Transverse colon (tissue), 4 donors: ENCODE measurements at regions not wholly inside any gene's neighbourhood (a gene's known extent, or its start where the extent isn't known, plus 50 kb on each side); places are given as distances from the start of the nearest gene placed in this dataset.

Experiments
- DNase-seq: peaks from one replicate; pipeline ENCODE4 v3.0.0-alpha.2; 2019
- H3K27ac ChIP-seq, 4 donors: fragments of 200-600 bp; sonication (generic); 2 replicates each; pipeline ENCODE4 v1.5.1; 2016 to 2018; ENCODE audit warnings: inconsistent platforms in 4 of 4
- H3K27me3 ChIP-seq: fragments of 200-600 bp; sonication (generic); 2 replicates; pipeline ENCODE4 v1.5.1; 2017; ENCODE audit warnings: inconsistent platforms
- H3K36me3 ChIP-seq, 4 donors: fragments of 200-600 bp; sonication (generic); 2 replicates each; pipeline ENCODE4 v1.5.1; 2017 to 2019; ENCODE audit warnings: inconsistent platforms in 4 of 4
- H3K4me1 ChIP-seq, 4 donors: fragments of 200-600 bp; sonication (generic); 2 replicates each; pipeline ENCODE4 v1.5.1; 2017 to 2020; ENCODE audit warnings: inconsistent platforms in 4 of 4
- H3K4me3 ChIP-seq, 4 donors: fragments of 200-600 bp; sonication (generic); 1 replicate in 1 of 4; 2 replicates in 3 of 4; pipeline versions ENCODE4 v1.5.1 to v1.6.1; 2017 to 2019; ENCODE audit warnings: inconsistent platforms in 4 of 4
- H3K9me3 ChIP-seq, 2 donors: fragments of 200-600 bp; sonication (generic); 2 replicates each; pipeline ENCODE4 v1.5.1; 2017 to 2019; ENCODE audit warnings: inconsistent platforms in 2 of 2
- CTCF ChIP-seq, 5 experiments: fragments of 200-600 bp in 3 of 5; fragments of 450-650 bp in 2 of 5; sonication (generic) in 3 of 5; IDR thresholded peaks; 1 replicate in 2 of 5; 2 replicates in 3 of 5; pipeline ENCODE4 v1.5.1; 2016 to 2017; ENCODE audit warnings: antibody characterized with exemption in 5 of 5, inconsistent platforms in 3 of 5, mild to moderate bottlenecking in 2 of 5, moderate library complexity in 1 of 5
- EP300 ChIP-seq: sonication (generic); formaldehyde crosslinking; IDR thresholded peaks from one replicate; pipeline ENCODE4 v1.6.1; 2017; ENCODE audit warnings: antibody characterized with exemption, low read depth
- POLR2A ChIP-seq: fragments of 450-650 bp; IDR thresholded peaks from one replicate; pipeline ENCODE4 v1.6.1; 2016; ENCODE audit warnings: antibody characterized with exemption, mild to moderate bottlenecking, moderate library complexity
- POLR2AphosphoS5 ChIP-seq, 3 donors: sonication (generic); formaldehyde crosslinking; IDR thresholded peaks; one replicate each; pipeline ENCODE4 v1.6.1; 2016; ENCODE audit warnings: antibody characterized with exemption in 3 of 3
- WGBS, 2 donors: methylation state at CpG; one replicate each; pipeline ENCODE4 v1.1.5; 2018; ENCODE audit warnings: low coverage in 1 of 2; 5-methylcytosine and 5-hydroxymethylcytosine counted together
- in situ Hi-C, 4 donors: fragments of 200-750 bp; cut with MboI; loops; one replicate each; pipeline versions ENCODE4 v1.15.0 to v1.15.1; 2017; ENCODE audit warnings: low sequenced_read_pairs in 3 of 4, low pct_ligation_motif_present in 1 of 4, low pct_unique_long_range_greater_than_20kb in 1 of 4
- intact Hi-C: fragments of 100-400 bp; cut with DNase I; formaldehyde crosslinking; loops from one replicate; pipeline ENCODE4 v1.15.1; 2023; ENCODE audit warnings: low total_unique reads

DNA sequence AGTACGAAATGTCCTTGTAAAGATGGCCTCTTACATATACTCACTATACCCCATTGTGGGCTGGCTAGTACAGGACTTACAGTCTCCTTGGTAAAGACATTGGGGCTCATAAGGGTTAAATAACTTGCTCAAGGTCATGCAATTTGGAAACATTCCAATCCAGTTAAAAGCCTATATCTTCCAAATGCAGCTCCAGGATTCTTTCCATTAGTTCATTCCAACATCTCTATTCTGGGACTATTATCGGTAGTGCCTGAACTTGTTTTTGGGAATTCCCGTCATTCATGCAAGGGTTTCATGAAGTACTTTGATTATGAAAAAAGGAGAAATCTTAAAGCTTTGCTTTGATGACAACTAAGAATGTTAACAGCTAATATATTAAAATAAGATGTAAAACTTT is 99.2 kb upstream of the SLC8A1 start:
- no peak for DNase-seq
- no peaks in the 10 kb centered on the region for H3K4me1 ChIP-seq
- no peaks in the 10 kb centered on the region for H3K36me3 ChIP-seq
- in situ Hi-C loops (loop anchor here (10.0 to 25.0 kb wide), 3 partner anchors 636 to 646 kb away; no protein-coding TSS in a partner anchor), intact Hi-C loops (no loop called here)
- 79 to 84% methylated on average over 2 to 3 of the region's 3 CpGs for WGBS, 2 donors
- H3K27me3 ChIP-seq: no peaks in the 10 kb centered on the region
- no peak for TF ChIP-seq EP300
- TF ChIP-seq CTCF (IDR thresholded peaks at IDR 0.05): no peak
- TF ChIP-seq POLR2A: no peak
- TF ChIP-seq POLR2AphosphoS5 (IDR thresholded peaks at IDR 0.05): no peak
- no peak overlapping the region for H3K27ac ChIP-seq
- H3K4me3 ChIP-seq: no peak overlapping the region
- H3K9me3 ChIP-seq: no peaks in the 10 kb centered on the region

DNA sequence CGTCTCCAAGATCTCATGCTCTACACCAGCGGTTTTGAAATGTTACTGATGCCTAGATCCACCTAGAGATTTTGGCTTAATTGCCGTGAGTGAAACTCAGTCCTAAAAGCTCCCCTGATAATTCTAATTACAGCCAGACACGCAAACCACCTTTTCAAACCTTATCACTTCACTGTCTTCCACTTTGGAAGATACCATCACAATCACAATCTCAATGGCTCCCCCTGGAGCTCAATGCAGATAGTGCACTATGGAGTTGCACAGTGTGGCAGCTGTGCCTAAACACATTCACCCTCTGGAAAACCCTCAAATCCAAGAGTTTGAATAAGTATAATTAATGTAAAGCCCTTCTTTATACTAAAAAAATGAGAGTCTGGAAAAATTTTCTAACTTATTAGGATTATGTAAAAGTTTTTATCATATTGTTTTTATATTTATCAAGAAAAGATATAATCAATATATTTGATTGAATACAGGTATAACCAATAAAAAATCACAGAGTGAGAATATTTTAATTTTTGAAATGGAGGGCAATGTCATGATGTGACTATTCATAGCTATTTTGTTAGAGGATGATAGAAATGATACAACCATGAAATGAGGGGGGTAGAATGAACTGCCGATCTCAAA is 102.9 kb upstream of the SLC8A1 start:
- DNase-seq: peak; percentile 64
- no peaks in the 10 kb centered on the region for H3K4me1 ChIP-seq
- H3K9me3 ChIP-seq: no peaks in the 10 kb centered on the region
- H3K4me3 ChIP-seq: no peak overlapping the region
- no peak overlapping the region for H3K27ac ChIP-seq
- in situ Hi-C loops (loop anchor here (10.0 to 25.0 kb wide), 3 partner anchors 640 to 650 kb away; no protein-coding TSS in a partner anchor), intact Hi-C loops (no loop called here)
- no peaks in the 10 kb centered on the region for H3K27me3 ChIP-seq
- TF ChIP-seq POLR2AphosphoS5 (IDR thresholded peaks at IDR 0.05): no peak
- TF ChIP-seq CTCF (IDR thresholded peaks at IDR 0.05): peak; percentile 70 to 80 (median 74)
- H3K36me3 ChIP-seq: no peaks in the 10 kb centered on the region
- WGBS, 2 donors: 46 to 52% methylated on average over 5 of the region's 5 CpGs

DNA sequence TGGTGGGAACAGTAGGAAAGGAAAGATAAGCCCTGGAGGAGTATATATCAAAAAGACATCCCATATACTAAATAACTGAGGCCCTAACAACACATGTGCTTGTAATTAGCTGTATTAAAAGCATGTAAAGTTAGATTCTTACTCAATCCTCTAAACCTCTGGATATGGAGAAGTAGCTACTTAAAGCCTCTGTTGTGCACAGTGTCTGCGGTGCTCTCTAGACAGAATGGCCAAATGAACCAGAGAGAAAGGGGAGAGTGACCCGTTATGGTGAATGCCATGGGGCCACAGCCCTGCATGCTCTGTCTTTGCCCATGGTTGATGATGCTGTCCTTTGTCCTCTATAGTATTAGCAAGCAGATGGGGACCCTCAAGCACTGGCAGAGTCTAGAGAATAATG is 104.4 kb upstream of the SLC8A1 start:
- Histone ChIP-seq H3K27ac (no peak overlapping the region), H3K4me1 (no peaks in the 10 kb centered on the region), H3K4me3 (no peak overlapping the region), H3K9me3 (no peaks in the 10 kb centered on the region), H3K27me3 (no peaks in the 10 kb centered on the region), H3K36me3 (no peaks in the 10 kb centered on the region)
- DNase-seq: no peak
- no peak for TF ChIP-seq CTCF (IDR thresholded peaks at IDR 0.05)
- TF ChIP-seq EP300: no peak
- no peak for TF ChIP-seq POLR2A
- intact Hi-C loops: no loop called here
- WGBS, 2 donors: 38 to 39% methylated on average over 2 of the region's 2 CpGs
- in situ Hi-C loops: loop anchor here (10.0 to 25.0 kb wide), 3 partner anchors 641 to 651 kb away; no protein-coding TSS in a partner anchor

- intact Hi-C loops (no loop called here), in situ Hi-C loops (loop anchor here (10.0 to 25.0 kb wide), 3 partner anchors 642 to 652 kb away; no protein-coding TSS in a partner anchor)
- H3K27ac ChIP-seq: no peak overlapping the region
- no peak for TF ChIP-seq POLR2AphosphoS5 (IDR thresholded peaks at IDR 0.05)
- H3K4me1 ChIP-seq: no peaks in the 10 kb centered on the region
- no peak overlapping the region for H3K4me3 ChIP-seq
- DNase-seq: no peak
- WGBS, 2 donors: 79 to 86% methylated on average over 5 to 6 of the region's 6 CpGs
- no peaks in the 10 kb centered on the region for H3K36me3 ChIP-seq
- no peaks in the 10 kb centered on the region for H3K27me3 ChIP-seq
- H3K9me3 ChIP-seq: no peaks in the 10 kb centered on the region
These were observed 104.8 kb upstream of the SLC8A1 start for GRCh38 chr2:40556739-40557138.

DNA sequence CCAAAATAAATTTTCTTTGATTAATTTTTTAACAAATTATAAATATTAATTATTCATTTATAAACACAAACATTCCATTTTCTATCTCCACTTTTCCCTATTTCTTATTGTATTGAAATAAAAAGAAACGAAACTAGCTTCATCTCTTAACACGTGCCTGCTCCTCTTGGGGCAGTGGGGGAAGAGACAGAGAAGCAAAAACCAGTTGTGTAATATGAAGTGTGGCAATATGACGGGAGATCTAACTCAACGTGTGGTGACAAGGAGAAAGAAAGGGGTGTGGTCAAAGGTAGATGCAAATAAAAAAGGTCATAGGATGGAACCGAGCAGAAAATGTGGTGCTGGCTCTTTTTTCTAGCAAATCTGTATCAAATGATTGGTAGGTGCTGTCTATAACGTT is 106.9 kb upstream of the SLC8A1 start:
- H3K4me3 ChIP-seq: no peak overlapping the region
- H3K27me3 ChIP-seq: no peaks in the 10 kb centered on the region
- no peaks in the 10 kb centered on the region for H3K9me3 ChIP-seq
- no peak overlapping the region for H3K27ac ChIP-seq
- intact Hi-C loops: no loop called here
- H3K36me3 ChIP-seq: no peaks in the 10 kb centered on the region
- no peaks in the 10 kb centered on the region for H3K4me1 ChIP-seq
- no peak for DNase-seq
- TF ChIP-seq EP300: no peak
- TF ChIP-seq POLR2AphosphoS5 (IDR thresholded peaks at IDR 0.05): no peak
- TF ChIP-seq CTCF (IDR thresholded peaks at IDR 0.05): no peak
- TF ChIP-seq POLR2A: no peak
- 68 to 75% methylated on average over 6 of the region's 6 CpGs for WGBS, 2 donors
- in situ Hi-C loops: loop anchor here (10.0 to 25.0 kb wide), 3 partner anchors 644 to 654 kb away; no protein-coding TSS in a partner anchor
